HG02763 (cell line): ENCODE measurements at regions not wholly inside any gene's neighbourhood (a gene's known extent, or its start where the extent isn't known, plus 50 kb on each side); places are given as distances from the start of the nearest gene placed in this dataset.

ENCODE experiments used
- ATAC-seq: cut with Tn5 transposase; IDR thresholded peaks from one replicate; pipeline ENCODE4 v1.9.1; 2021; ENCODE audit warnings: mild to moderate bottlenecking, moderate library complexity; ENCODE audit not compliant: unreplicated experiment

- ATAC-seq, result no peak
Measured at GRCh38 chr11:19661827-19662226, 50.8 kb upstream of the NAV2 start.

- ATAC-seq, result peak; percentile 100
Measured at GRCh38 chr11:19660076-19660475, 52.6 kb upstream of the NAV2 start.

DNA sequence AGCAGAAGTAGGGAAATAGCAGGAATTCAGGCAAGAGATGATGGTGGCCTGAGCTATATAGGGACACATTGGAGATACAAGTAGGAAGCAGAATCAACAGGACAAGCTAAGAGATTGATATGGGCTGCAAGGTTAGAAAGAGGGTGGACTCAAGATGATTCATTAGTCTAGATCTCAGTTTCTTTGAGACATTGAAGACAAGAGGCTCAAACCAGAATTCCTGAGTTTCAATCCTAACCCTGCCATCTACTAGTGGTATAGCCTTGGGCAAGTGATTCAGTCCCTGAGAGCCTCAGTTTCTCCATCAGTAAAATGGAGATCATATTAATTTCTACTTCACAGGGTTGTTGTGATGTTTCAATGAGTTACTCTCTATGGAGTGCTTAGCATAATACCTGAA lies 53.1 kb upstream of the NAV2 start:
- ATAC-seq, result no peak

DNA sequence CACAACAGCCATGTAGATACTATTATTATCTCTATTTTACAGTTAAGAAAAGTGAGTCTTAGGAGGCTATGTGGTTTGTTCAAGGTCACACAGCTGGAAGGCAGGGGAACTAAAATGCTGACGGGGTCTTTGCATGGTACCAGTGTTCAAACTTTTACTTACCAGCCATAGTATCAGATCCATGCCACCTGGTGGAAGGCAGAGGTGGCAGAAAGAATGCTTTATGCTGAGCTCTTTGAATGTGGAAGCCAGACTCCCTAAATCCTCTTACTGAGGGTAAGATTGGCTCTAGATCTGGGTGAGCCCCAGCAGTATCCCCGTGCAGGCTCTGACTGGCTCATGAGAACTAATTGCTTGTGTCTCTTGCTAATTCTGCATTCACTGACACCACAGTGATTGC lies 54.3 kb upstream of the NAV2 start:
- ATAC-seq, result no peak

DNA sequence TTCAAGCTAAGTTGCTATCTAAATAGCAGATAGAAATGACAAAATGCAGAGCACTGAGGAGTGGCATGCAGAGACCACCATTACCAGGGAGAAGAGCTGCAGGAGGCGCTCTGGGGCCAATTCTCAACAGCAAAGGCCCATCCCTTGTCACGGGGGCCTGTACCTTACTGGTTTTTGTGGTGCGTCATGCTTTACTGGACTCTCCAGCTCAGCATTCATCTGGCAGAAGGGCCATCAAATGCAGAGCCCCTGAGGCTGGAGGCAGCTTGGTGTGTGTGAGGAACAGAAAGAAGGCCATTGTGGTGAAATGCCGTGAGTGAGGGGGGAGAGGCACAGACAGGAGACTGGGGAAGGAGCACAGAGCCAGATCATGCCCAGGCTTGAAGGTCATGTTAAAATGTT lies 56.5 kb upstream of the NAV2 start:
- no peak for ATAC-seq

DNA sequence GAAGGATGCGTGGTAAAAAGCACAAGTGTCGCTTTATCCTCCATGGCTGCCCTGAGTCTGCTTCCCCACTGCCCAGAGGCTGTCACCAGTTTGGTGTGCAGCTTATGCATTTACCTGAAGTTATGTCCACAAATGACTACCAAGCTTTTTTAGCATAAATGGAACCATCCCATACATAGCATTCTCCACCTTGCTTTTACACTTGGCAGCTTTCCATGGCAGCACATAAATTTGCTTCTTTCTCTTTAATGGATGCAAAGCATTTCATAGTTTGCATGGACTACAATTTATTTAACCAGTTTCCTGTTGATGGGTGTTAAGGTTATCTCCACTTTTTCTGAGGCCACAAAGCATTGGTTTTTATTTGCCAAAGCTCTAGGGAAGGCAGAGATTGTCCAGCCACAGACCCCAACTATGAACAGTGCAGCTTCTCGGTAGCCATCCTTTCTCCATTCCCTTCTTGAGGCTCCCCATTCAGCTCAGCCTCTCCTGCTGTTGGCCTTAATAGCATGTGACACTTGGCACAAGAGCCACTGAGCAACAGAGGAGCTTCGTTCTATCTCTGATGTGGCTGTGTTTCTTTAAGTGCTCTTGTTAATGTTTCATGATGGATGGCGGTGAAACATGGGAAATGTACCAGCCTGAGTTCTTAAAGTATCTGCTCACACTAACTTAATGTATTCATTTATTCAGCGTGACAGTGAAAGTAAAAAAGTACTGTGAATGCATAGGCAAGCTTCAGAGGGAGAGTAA lies 59.8 kb upstream of the NAV2 start:
- ATAC-seq, result no peak

DNA sequence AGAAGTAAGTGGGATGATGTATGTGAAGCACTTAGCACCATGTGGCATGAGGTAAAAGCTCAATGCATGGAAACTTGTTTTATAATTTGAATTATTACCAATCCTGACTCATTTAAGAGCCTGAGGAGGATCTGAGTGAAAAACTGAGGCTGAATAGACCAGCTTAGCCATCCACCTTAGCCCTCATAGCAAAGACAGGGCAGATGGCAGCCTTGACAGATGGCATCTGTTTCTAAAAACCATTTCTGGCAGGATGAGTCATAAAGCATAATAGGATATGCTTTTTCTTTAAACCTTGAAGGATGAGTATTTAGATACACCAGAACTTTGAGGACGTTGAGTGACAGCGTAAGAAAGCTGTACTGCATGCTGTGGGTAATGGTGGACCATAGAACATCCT lies 61.0 kb upstream of the NAV2 start:
- no peak for ATAC-seq

DNA sequence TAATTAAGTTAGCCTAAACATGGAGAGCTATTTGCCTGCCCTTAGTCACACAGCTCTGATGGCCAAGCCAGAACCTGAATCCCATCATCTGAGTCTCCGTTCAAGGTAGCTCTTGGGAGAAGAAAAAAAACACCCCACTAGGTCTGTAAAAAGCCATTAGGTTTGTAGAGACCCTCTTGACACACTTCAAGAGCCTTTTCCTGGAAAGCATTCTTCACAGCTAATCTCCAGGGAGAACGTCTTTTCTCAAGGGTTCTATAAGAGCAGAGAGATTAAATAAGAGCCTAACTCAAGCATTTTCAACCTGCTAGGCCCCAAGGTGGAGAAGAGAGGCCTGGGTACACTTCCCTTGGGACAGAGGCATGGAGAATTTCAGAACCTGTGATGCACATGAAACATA lies 61.6 kb upstream of the NAV2 start:
- ATAC-seq, result no peak

- no peak for ATAC-seq
Measured at GRCh38 chr11:19650467-19650866, 62.2 kb upstream of the NAV2 start.

DNA sequence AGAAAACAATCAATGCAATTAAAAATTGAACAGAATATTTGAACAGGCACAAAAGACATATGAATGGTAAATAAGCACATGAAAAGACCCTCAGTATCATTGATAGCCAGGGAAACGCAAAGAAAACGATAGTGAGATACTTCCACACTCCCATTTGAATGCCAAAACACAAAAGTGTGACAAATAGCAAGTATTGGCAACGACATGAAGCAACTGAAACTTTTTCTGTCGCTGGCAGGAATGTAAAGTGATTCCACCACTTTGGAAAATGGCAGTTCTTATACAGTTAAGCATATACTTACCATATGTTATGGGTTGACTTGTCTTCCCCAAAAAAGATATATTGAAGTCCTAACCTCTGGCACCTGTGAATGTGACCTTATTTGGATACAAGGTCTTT lies 62.9 kb upstream of the NAV2 start:
- ATAC-seq, result no peak

- ATAC-seq, result no peak
Measured at GRCh38 chr11:19648321-19648720, 64.3 kb upstream of the NAV2 start.

DNA sequence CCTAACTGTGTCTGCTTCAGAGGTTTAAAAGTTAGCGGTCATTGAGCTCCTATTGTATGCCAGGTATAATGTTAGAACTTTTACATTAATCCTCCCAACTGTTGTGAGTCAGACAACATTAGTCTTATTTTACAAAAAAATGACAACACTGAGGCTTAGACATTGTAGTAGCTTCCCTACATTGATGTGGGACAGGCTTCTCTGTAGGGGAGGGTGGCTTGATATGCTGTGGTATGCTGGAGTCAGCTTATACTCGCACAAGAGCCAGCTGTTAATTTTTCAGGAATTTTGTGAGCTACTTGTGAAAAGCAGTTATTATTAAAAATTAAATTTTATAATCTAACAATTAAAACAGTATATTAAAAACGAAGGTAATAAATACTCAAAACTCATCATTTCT lies 64.8 kb upstream of the NAV2 start:
- no peak for ATAC-seq

DNA sequence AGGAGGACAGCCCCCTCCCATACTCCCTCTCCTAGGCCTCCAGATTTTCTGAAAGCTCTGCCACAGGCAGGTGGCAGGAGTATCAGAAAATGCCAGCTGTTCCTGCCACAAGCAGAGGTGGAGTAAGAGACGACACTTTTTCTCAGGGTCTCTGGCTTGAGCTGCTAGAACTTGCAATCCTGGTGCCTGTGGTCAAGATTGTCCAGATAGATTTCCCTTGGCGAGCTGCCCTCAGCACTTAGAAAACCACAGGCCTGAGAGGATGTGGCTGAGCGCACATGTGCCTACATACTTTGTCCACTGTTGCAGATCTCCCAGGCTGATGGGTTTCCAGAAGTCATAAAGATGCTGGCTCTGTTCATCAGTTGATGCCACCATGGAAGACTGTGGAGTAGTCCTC lies 65.7 kb upstream of the NAV2 start:
- no peak for ATAC-seq

- ATAC-seq, result no peak
Measured at GRCh38 chr11:19646308-19646707, 66.3 kb upstream of the NAV2 start.

- ATAC-seq, result no peak
Measured at GRCh38 chr11:19644316-19644715, 68.3 kb upstream of the NAV2 start.

DNA sequence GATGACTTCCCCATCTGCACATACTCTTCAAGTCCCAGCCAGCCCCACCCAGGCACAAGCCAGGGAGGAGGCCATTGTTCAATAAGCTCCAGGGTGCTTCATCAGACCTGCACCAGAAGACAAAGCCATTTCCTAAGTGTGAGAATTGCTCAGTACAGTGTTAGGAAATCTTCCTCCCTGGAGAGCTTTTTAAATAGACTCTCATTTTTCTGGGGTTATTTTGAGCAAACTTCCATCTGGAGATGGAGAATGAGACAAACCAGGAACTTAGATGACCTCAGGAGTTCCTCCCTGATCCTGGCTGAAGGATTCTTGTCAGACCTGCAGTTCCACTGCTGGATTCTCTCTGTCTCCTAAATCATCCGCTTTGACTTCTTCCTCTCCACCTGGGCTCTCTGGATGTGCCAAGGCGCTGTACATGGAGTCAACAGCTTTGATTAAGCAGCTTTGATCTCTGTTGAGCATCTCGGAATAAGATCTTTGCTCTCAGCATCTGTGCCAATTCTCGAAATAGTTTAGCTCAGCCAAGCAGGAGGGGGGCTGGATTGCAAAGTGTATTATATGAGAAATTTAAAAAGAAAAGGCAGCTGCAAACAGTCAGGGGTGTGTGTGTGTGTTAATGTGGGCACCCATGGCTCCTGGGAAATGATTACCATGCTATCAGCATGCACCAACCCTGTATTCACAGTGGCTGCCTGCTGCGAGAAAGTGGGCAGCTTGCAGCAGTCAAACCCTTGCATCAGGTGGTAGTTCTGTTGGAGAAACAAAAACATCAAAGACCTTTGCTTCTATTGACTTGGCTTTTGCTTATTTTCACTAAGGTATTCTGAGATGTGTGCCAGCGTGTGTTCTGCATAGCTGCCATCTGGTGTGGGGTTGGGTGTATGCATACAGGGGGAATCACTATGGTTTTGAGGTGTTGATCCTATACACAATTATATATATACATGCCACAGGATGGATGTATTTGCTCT lies 70.2 kb upstream of the NAV2 start:
- no peak for ATAC-seq

GRCh38 chr11:19639603-19640105 lies 73.0 kb upstream of the NAV2 start:
- no peak for ATAC-seq

DNA sequence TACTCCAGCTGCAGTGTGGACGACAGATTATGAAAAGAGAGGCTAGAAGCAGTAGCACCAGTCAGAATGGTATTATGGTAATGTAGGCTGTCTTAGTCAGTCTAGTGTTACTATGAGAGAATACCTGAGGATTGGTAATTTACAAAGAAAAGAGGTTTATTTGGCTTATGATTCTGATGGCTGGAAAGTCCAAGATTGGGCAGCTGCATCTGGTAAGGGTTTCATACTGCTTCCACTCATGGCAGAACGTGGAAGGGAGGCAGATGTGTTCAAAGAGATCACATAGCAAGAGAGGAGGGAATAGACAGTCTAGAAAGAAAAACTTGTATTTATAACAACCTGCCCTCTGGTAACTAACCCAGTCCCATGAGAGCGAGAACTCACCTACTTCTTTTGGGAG lies 77.3 kb upstream of the NAV2 start:
- no peak for ATAC-seq

DNA sequence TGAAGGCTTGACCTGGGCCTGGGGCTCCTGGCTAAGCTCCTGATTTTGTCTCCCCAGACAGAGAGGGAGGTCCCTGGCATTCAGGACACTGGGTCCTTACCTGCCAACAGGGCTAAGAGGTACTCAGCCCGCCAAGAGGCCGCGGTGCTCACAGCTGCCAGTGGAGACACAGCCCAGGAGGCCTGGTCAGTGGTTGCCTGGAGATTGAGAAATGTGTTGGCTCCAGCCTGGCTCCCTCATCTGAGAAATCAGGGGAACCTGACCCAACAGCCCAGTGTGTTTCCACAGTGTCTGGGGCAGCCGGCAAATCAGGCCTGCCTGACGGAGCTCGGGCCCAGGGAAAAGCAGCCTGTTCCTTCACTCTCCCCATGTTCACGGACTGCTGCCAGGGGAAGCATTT lies 79.4 kb upstream of the NAV2 start:
- ATAC-seq, result no peak

- no peak for ATAC-seq
Measured at GRCh38 chr11:19632499-19632834, 80.2 kb upstream of the NAV2 start.

- ATAC-seq, result no peak
Measured at GRCh38 chr11:19631712-19632498, 80.7 kb upstream of the NAV2 start.
